ENCODE measurements at regions not wholly inside any gene's neighbourhood (a gene's known extent, or its start where the extent isn't known, plus 50 kb on each side); places are given as distances from the start of the nearest gene placed in this dataset.

DNA sequence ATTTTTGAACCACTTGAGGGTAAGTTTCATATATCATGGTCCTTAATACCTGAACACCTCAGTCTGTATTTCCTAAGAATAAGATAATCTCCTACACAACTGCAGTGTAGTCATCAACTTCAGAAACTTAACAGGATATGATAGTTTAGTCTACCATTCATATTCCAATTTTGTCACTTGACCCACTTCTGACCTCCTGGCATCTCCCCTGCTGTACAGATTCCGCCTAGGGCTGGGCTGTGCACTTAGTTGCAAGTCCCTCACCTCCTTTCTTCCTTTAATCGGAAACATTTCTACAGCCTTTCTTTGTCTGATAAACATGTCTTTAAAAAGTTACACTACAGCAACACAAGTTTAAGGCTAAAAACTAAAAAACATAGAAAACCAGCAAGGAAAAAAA, 218.4 kb upstream of the SLCO3A1 start:
- no peak for DNase-seq
- H3K9me3 Mint-ChIP-seq, result peaks cover 30% of the 10 kb centered on the region; the same call in 1 of the 2 replicates
- no peaks in the 10 kb centered on the region; the same call in 1 of the 2 replicates for H3K27me3 Mint-ChIP-seq (ENCODE audit: insufficient read depth)
- no peak overlapping the region for H3K4me3 Mint-ChIP-seq
- TF ChIP-seq, protein P1, sequence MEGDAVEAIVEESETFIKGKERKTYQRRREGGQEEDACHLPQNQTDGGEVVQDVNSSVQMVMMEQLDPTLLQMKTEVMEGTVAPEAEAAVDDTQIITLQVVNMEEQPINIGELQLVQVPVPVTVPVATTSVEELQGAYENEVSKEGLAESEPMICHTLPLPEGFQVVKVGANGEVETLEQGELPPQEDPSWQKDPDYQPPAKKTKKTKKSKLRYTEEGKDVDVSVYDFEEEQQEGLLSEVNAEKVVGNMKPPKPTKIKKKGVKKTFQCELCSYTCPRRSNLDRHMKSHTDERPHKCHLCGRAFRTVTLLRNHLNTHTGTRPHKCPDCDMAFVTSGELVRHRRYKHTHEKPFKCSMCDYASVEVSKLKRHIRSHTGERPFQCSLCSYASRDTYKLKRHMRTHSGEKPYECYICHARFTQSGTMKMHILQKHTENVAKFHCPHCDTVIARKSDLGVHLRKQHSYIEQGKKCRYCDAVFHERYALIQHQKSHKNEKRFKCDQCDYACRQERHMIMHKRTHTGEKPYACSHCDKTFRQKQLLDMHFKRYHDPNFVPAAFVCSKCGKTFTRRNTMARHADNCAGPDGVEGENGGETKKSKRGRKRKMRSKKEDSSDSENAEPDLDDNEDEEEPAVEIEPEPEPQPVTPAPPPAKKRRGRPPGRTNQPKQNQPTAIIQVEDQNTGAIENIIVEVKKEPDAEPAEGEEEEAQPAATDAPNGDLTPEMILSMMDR (IDR thresholded peaks at IDR 0.05), result no peak
- H3K27ac Mint-ChIP-seq, result no peak overlapping the region
- no peaks in the 10 kb centered on the region for H3K36me3 Mint-ChIP-seq (ENCODE audit: low read depth)
- no peaks in the 10 kb centered on the region for H3K4me1 Mint-ChIP-seq (ENCODE audit: low read depth)

DNA sequence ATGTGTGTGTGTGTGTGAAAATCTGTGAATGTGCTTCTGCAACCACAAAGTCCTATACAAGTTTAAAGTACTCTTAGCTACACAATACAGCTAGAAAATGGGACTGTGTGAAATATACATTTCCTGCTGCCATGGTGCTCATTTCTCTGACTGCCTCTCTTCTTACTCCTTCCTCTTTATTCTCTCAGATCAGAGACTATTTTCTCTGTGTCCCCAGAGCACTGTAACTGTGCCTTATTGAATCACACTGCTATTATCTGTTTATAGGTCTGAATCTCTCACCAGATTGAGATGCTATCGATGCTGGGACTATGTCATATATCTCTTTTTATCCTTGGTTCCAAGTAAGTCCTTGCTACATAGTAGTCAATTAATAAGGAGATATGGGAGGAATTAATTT, 217.9 kb upstream of the SLCO3A1 start:
- H3K9me3 Mint-ChIP-seq, result peaks cover 27% of the 10 kb centered on the region
- H3K4me3 Mint-ChIP-seq, result no peak overlapping the region
- H3K27ac Mint-ChIP-seq, result no peak overlapping the region
- TF ChIP-seq, protein P1 (IDR thresholded peaks at IDR 0.05), result no peak
- H3K4me1 Mint-ChIP-seq (ENCODE audit: low read depth), result no peaks in the 10 kb centered on the region
- H3K36me3 Mint-ChIP-seq (ENCODE audit: low read depth), result no peaks in the 10 kb centered on the region
- DNase-seq, result no peak
- H3K27me3 Mint-ChIP-seq (ENCODE audit: insufficient read depth), result no peaks in the 10 kb centered on the region

DNA sequence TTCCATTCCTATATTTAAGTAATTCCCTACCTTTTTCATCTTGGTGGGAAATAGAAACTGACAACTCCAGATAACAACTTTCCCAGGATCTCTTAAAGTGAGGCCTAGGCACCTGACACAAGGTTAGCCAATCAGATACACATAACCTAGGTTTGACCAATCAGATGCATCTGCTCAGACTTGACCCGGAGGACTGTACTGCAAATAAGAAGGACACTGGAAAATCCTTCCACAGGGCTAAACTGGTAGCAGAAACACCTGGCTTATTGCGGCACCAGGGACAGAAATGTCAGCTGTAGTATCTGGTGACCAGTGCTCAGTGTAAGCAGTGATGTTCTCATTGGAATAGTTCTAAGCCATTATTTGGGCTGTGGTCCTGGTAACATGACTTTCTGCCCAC, 204.5 kb upstream of the SLCO3A1 start:
- Mint-ChIP-seq H3K27ac (no peak overlapping the region), H3K27me3 (ENCODE audit: insufficient read depth) (peaks cover 1% of the 10 kb centered on the region; the same call in 1 of the 2 replicates), H3K9me3 (peaks cover 17% of the 10 kb centered on the region), H3K36me3 (ENCODE audit: low read depth) (no peaks in the 10 kb centered on the region), H3K4me1 (ENCODE audit: low read depth) (no peaks in the 10 kb centered on the region), H3K4me3 (no peak overlapping the region)
- TF ChIP-seq, protein P1 (IDR thresholded peaks at IDR 0.05), result no peak
- DNase-seq, result no peak

DNA sequence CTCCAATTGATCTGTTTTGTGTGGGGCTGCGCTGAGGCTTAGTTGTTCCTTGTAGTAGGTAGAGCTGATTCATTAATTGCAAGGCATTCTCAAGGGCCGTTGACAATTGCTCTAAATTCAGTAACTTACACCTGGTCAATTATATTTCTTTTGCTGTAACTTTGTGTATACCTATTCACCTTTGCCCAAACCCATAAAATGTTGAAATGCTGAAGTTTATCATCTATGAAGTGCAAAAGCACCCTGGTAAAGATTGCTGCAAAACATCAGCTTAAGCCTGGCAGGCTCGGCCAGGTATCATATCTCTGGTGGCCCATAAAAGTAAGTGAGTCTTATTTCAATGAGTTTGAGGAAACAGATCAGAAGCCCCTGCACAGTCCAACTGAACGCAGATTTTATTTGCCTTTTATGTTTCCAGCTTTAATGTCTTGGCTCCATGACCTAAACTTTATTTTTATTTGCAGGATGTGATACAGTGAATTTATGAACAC, 203.6 kb upstream of the SLCO3A1 start:
- Mint-ChIP-seq H3K4me3 (no peak overlapping the region), H3K4me1 (ENCODE audit: low read depth) (no peaks in the 10 kb centered on the region), H3K27ac (no peak overlapping the region), H3K27me3 (ENCODE audit: insufficient read depth) (peaks cover 1% of the 10 kb centered on the region; the same call in 1 of the 2 replicates), H3K9me3 (peaks cover 17% of the 10 kb centered on the region), H3K36me3 (ENCODE audit: low read depth) (no peaks in the 10 kb centered on the region)
- TF ChIP-seq, protein P1 (IDR thresholded peaks at IDR 0.05), result no peak
- DNase-seq, result no peak

DNA sequence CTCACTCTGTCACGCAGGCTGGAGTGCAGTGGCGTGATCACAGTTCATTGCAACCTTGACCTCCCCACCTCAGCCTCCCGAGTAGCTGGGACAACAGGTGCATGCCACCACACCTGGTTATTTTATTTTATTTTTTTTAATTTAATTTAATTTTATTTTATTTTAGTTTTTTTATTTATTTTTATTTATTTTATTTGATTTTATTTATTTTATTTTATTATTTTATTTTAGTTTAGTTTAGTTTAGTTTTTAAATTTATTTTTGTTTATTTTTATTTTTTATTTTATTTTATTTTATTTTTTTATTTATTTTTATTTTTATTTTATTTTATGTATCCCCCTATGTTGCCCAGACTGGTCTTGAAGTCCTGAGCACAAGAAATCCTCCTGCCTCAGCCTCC, 202.3 kb upstream of the SLCO3A1 start:
- no peak overlapping the region for H3K4me3 Mint-ChIP-seq

More for the DNA sequence above, 202.3 kb upstream of the SLCO3A1 start:
- Mint-ChIP-seq H3K36me3 (ENCODE audit: low read depth) (no peaks in the 10 kb centered on the region), H3K9me3 (peaks cover 14% of the 10 kb centered on the region), H3K27me3 (ENCODE audit: insufficient read depth) (peaks cover 1% of the 10 kb centered on the region; the same call in 1 of the 2 replicates), H3K27ac (no peak overlapping the region), H3K4me1 (ENCODE audit: low read depth) (no peaks in the 10 kb centered on the region)
- DNase-seq, result no peak
- TF ChIP-seq, protein P1 (IDR thresholded peaks at IDR 0.05), result no peak

Data from HFFc6 (cell line).